Neural progenitor cell (in vitro differentiated cells): ENCODE measurements at regions not wholly inside any gene's neighbourhood (a gene's known extent, or its start where the extent isn't known, plus 50 kb on each side); places are given as distances from the start of the nearest gene placed in this dataset.
A peak's percentile ranks its signal among the peaks of the same experiment; 100 is the strongest.

ENCODE experiments used
- DNase-seq: peaks from one replicate; pipeline ENCODE4 v3.0.0-alpha.2; 2016; ENCODE audit warnings: low spot score
- H2AFZ ChIP-seq: fragments of 200-600 bp; sonication (generic); replicated peaks from 2 replicates; pipeline ENCODE4 v1.6.1; 2016; ENCODE audit warnings: antibody characterized with exemption
- H3F3A ChIP-seq: fragments of 200-600 bp; sonication (generic); 2 replicates; pipeline ENCODE4 v1.6.1; 2016; ENCODE audit warnings: antibody characterized with exemption, low read depth
- H3K27ac ChIP-seq: fragments of 200-600 bp; sonication (generic); 2 replicates; pipeline ENCODE4 v1.5.1; 2016; ENCODE audit warnings: mild to moderate bottlenecking
- H3K27me3 ChIP-seq: fragments of 200-600 bp; sonication (generic); 2 replicates; pipeline ENCODE4 v1.6.1; 2016; ENCODE audit warnings: mild to moderate bottlenecking, moderate library complexity
- H3K36me3 ChIP-seq: fragments of 200-600 bp; sonication (generic); 2 replicates; pipeline ENCODE4 v1.5.1; 2016
- H3K4me1 ChIP-seq: fragments of 200-600 bp; sonication (generic); 2 replicates; pipeline ENCODE4 v1.6.1; 2016; ENCODE audit warnings: mixed run types
- H3K4me2 ChIP-seq: fragments of 200-600 bp; sonication (generic); 2 replicates; pipeline ENCODE4 v1.6.1; 2016
- H3K4me3 ChIP-seq: fragments of 200-600 bp; sonication (generic); 2 replicates; pipeline ENCODE4 v1.5.1; 2016
- H3K79me2 ChIP-seq: fragments of 200-600 bp; sonication (generic); 2 replicates; pipeline ENCODE4 v1.6.1; 2016; ENCODE audit warnings: low read depth
- H3K9ac ChIP-seq: fragments of 200-600 bp; sonication (generic); 2 replicates; pipeline ENCODE4 v1.6.1; 2016
- H3K9me3 ChIP-seq: fragments of 200-600 bp; sonication (generic); 2 replicates; pipeline ENCODE4 v1.5.1; 2016; ENCODE audit warnings: low read depth
- H4K20me1 ChIP-seq: fragments of 200-600 bp; sonication (generic); 2 replicates; pipeline ENCODE4 v1.6.1; 2016; ENCODE audit warnings: low read depth
- H3K27ac Mint-ChIP-seq: 3 replicates; pipeline ENCODE4 v1.8.0; 2021; ENCODE audit warnings: mixed read lengths
- H3K27me3 Mint-ChIP-seq: 2 replicates; pipeline ENCODE4 v1.8.0; 2022; ENCODE audit warnings: low read depth, mild to moderate bottlenecking, inconsistent platforms, moderate library complexity, mixed read lengths; ENCODE audit not compliant: insufficient read depth
- H3K36me3 Mint-ChIP-seq: 3 replicates; pipeline ENCODE4 v1.8.0; 2021; ENCODE audit warnings: mixed read lengths
- H3K4me1 Mint-ChIP-seq: 3 replicates; pipeline ENCODE4 v1.8.0; 2021; ENCODE audit warnings: mixed read lengths
- H3K4me3 Mint-ChIP-seq: 3 replicates; pipeline ENCODE4 v1.8.0; 2021; ENCODE audit warnings: mild to moderate bottlenecking, moderate library complexity, mixed read lengths
- H3K9me3 Mint-ChIP-seq: 3 replicates; pipeline ENCODE4 v1.8.0; 2020; ENCODE audit warnings: mixed read lengths
- EZH2 ChIP-seq: fragments of 200-600 bp; sonication (generic); IDR thresholded peaks from 2 replicates; pipeline ENCODE4 v1.6.1; 2017; ENCODE audit warnings: antibody characterized with exemption, mild to moderate bottlenecking, moderate library complexity
- EZH2phosphoT487 ChIP-seq: fragments of 200-600 bp; sonication (generic); IDR thresholded peaks from 2 replicates; pipeline ENCODE4 v1.6.1; 2017; ENCODE audit warnings: antibody characterized with exemption
- TF ChIP-seq, protein P1 (sequence below): fragments of 200-600 bp; sonication (generic); IDR thresholded peaks from 2 replicates; pipeline ENCODE4 v1.5.1; 2017; ENCODE audit warnings: antibody characterized with exemption, mild to moderate bottlenecking

DNA sequence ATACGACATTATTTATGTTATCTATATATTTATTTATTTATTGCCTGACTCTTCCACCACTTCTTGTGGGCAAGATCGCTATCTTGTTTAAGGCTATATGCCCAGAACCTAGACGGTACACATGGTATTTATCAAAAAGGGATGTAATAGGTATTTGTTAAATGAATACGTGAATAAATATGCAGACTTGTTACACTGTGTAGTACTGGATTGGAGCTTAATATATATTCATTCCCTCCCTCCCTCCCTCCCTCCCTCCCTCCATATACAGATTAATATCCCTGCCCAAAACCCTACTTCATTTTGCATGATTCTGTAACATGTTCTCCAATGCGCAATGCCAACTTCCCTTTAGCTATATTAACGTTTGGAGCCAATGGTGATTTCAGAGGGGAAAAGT, 1273.7 kb upstream of the AUTS2 start:
- Histone ChIP-seq H4K20me1 (no peaks in the 10 kb centered on the region), H3K9me3 (no peaks in the 10 kb centered on the region), H3K36me3 (no peaks in the 10 kb centered on the region), H3K27me3 (no peaks in the 10 kb centered on the region), H3K79me2 (no peaks in the 10 kb centered on the region), H3F3A (peaks cover 8% of the 10 kb centered on the region), H3K4me3 (no peak overlapping the region), H3K4me1 (peaks cover 11% of the 10 kb centered on the region), H3K9ac (no peak overlapping the region), H3K4me2 (no peak overlapping the region), H3K27ac (no peak overlapping the region), H2AFZ (no peak overlapping the region)
- H3K27me3 Mint-ChIP-seq = peaks cover 4% of the 10 kb centered on the region
- no peak for TF ChIP-seq EZH2phosphoT487
- TF ChIP-seq EZH2 = no peak
- TF ChIP-seq, protein P1, sequence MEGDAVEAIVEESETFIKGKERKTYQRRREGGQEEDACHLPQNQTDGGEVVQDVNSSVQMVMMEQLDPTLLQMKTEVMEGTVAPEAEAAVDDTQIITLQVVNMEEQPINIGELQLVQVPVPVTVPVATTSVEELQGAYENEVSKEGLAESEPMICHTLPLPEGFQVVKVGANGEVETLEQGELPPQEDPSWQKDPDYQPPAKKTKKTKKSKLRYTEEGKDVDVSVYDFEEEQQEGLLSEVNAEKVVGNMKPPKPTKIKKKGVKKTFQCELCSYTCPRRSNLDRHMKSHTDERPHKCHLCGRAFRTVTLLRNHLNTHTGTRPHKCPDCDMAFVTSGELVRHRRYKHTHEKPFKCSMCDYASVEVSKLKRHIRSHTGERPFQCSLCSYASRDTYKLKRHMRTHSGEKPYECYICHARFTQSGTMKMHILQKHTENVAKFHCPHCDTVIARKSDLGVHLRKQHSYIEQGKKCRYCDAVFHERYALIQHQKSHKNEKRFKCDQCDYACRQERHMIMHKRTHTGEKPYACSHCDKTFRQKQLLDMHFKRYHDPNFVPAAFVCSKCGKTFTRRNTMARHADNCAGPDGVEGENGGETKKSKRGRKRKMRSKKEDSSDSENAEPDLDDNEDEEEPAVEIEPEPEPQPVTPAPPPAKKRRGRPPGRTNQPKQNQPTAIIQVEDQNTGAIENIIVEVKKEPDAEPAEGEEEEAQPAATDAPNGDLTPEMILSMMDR = no peak
- no peaks in the 10 kb centered on the region for H3K36me3 Mint-ChIP-seq
- no peak overlapping the region for H3K4me3 Mint-ChIP-seq
- H3K27ac Mint-ChIP-seq = no peak overlapping the region
- H3K4me1 Mint-ChIP-seq = peaks cover 13% of the 10 kb centered on the region
- H3K9me3 Mint-ChIP-seq = peaks cover 11% of the 10 kb centered on the region
- DNase-seq = no peak

DNA sequence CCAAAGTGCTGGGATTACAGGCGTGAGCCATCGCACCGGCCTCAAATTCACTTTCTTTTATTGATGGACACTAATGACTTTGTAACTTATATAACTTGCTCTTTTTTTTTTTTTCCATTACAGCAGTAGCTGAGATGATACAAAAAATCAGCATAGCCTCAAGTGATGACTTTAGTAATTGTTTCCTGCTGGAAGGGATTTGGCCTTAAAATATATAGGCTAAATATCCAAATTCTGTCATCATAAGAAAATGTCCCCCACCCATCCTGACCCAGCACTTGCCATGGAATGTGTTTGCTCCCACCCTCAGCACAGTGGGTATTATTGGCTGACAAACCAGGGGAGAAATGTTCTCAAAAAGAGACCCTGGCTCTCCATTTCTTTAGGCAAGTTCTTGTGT, 1264.1 kb upstream of the AUTS2 start:
- TF ChIP-seq, protein P1 = no peak
- TF ChIP-seq EZH2 = no peak
- TF ChIP-seq EZH2phosphoT487 = no peak

DNA sequence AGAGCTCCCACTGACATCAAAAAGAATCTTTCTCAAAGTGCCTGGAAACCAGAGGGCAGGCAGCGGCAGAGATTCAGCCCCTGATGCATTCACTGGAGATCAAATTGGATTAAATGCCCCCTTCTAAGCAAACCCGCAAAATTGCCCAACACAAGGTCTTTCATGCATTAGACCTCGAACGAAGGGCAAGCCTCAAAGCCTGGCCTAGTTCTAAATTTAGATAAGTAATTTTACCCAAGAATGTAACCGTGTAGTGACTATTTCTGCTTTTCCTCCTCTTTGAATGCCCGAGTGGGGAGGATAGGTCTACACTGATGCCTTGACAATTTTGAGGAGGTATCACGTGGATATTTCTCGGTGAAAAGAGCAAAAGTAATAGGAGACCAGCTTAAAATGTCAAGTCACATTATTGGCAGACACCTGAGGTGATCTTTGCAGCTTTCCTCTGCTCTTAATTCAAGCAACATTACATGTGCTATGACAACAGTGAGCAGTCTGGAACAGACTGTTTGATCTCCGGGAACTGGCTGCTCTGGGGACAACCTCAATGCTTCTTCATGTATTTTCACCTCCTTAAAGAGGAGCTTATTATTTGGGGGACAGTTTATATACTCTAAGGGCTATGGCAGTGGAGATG, 1263.5 kb upstream of the AUTS2 start:
- Histone ChIP-seq H3K4me1 (peaks cover 7% of the 10 kb centered on the region), H3K27ac (no peak overlapping the region), H3K4me2 (no peak overlapping the region), H3K4me3 (no peak overlapping the region), H4K20me1 (no peaks in the 10 kb centered on the region), H3F3A (no peaks in the 10 kb centered on the region), H3K9me3 (no peaks in the 10 kb centered on the region), H3K36me3 (no peaks in the 10 kb centered on the region), H3K27me3 (no peaks in the 10 kb centered on the region), H3K9ac (no peak overlapping the region), H3K79me2 (no peaks in the 10 kb centered on the region), H2AFZ (no peak overlapping the region)
- H3K36me3 Mint-ChIP-seq = no peaks in the 10 kb centered on the region
- peak overlapping the region; percentile 81 for H3K27ac Mint-ChIP-seq
- peaks cover 20% of the 10 kb centered on the region for H3K9me3 Mint-ChIP-seq
- peaks cover 10% of the 10 kb centered on the region for H3K27me3 Mint-ChIP-seq
- TF ChIP-seq, protein P1 = no peak
- no peak for TF ChIP-seq EZH2
- no peak for TF ChIP-seq EZH2phosphoT487
- DNase-seq = peak; percentile 2
- peak overlapping the region; percentile 30 for H3K4me3 Mint-ChIP-seq
- H3K4me1 Mint-ChIP-seq = peaks cover 18% of the 10 kb centered on the region

More for the DNA sequence above, 1264.1 kb upstream of the AUTS2 start:
- H3K27me3 Mint-ChIP-seq = peaks cover 9% of the 10 kb centered on the region
- no peak overlapping the region for H3K4me3 Mint-ChIP-seq
- H3K4me1 ChIP-seq = peaks cover 7% of the 10 kb centered on the region
- H3K36me3 Mint-ChIP-seq = no peaks in the 10 kb centered on the region
- H2AFZ ChIP-seq = no peak overlapping the region
- H3F3A ChIP-seq = no peaks in the 10 kb centered on the region
- no peaks in the 10 kb centered on the region for H3K9me3 ChIP-seq
- peaks cover 17% of the 10 kb centered on the region for H3K9me3 Mint-ChIP-seq
- H3K4me1 Mint-ChIP-seq = peaks cover 18% of the 10 kb centered on the region
- H4K20me1 ChIP-seq = no peaks in the 10 kb centered on the region
- H3K79me2 ChIP-seq = no peaks in the 10 kb centered on the region
- H3K27ac ChIP-seq = no peak overlapping the region
- no peak overlapping the region for H3K4me3 ChIP-seq
- DNase-seq = no peak
- H3K27me3 ChIP-seq = no peaks in the 10 kb centered on the region
- H3K9ac ChIP-seq = no peak overlapping the region
- H3K36me3 ChIP-seq = no peaks in the 10 kb centered on the region
- H3K4me2 ChIP-seq = no peak overlapping the region
- peak overlapping the region; percentile 81 for H3K27ac Mint-ChIP-seq
